Ovary (tissue), 7 donors: ENCODE measurements at regions not wholly inside any gene's neighbourhood (a gene's known extent, or its start where the extent isn't known, plus 50 kb on each side); places are given as distances from the start of the nearest gene placed in this dataset.

Experiments used
- DNase-seq, 5 donors: peaks; one replicate each; pipeline ENCODE4 v3.0.0-alpha.2; 2019 to 2020
- H3K27ac ChIP-seq, 2 donors: fragments of 200-600 bp; one replicate each; pipeline versions ENCODE4 v1.5.1 to v1.8.0; 2019 to 2022
- H3K27me3 ChIP-seq: fragments of 200-600 bp; one replicate; pipeline ENCODE4 v1.8.0; 2022
- H3K36me3 ChIP-seq: fragments of 200-600 bp; sonication (generic); one replicate; pipeline ENCODE4 v1.5.1; 2019
- H3K4me1 ChIP-seq: one replicate; pipeline ENCODE4 v1.8.1; 2013; ENCODE audit warnings: mild to moderate bottlenecking, moderate library complexity; ENCODE audit not compliant: insufficient read depth
- H3K4me3 ChIP-seq: fragments of 200-600 bp; sonication (generic); one replicate; pipeline ENCODE4 v1.5.1; 2017
- H3K9me3 ChIP-seq, 2 donors: fragments of 200-600 bp in 1 of 2; sonication (generic) in 1 of 2; one replicate each; pipeline versions ENCODE4 v1.5.1 to v1.8.1; 2013 to 2019; ENCODE audit warnings: mild to moderate bottlenecking in 1 of 2, moderate library complexity in 1 of 2
- CTCF ChIP-seq, 3 donors: fragments of 450-650 bp in 2 of 3; fragments of 200-600 bp in 1 of 3; IDR thresholded peaks; one replicate each; pipeline versions ENCODE4 v1.5.1 to v1.8.0; 2016 to 2022; ENCODE audit warnings: antibody characterized with exemption in 3 of 3, mild to moderate bottlenecking in 1 of 3
- EP300 ChIP-seq: sonication (generic); formaldehyde crosslinking; IDR thresholded peaks from one replicate; pipeline ENCODE4 v1.6.1; 2017; ENCODE audit warnings: antibody characterized with exemption
- POLR2A ChIP-seq: fragments of 450-650 bp; IDR thresholded peaks from one replicate; pipeline ENCODE4 v1.6.1; 2017; ENCODE audit warnings: antibody characterized with exemption, mild to moderate bottlenecking, moderate library complexity
- WGBS, 3 donors: extraction: QIAGEN DNeasy Blood & Tissue Kit in 1 of 3; methylation state at CpG; one replicate each; pipeline versions ENCODE4 v1.1.5 to v1.1.7; 2013 to 2017; 5-methylcytosine and 5-hydroxymethylcytosine counted together
- intact Hi-C, 4 donors: fragments of 100-400 bp; cut with DNase I; formaldehyde crosslinking; loops; one replicate each; pipeline versions ENCODE4 v1.11.0 to v1.15.1; 2022 to 2023
- donor health status: DM: no; HTN: no; CAD: no; lungs with moderate emphysema.
- donor health status: DM: no; HTN: no; CAD: no.
- donor health status: Bipolar disorder and iron deficiency.
- donor health status: DM: no; HTN: no; CAD: no.
- donor health status: DM: yes; HTN: yes; CAD: no.

GRCh38 chr13:78398743-78399410 lies 204.5 kb downstream of the POU4F1 start:
- Histone ChIP-seq H3K36me3 (no peaks in the 10 kb centered on the region), H3K27me3 (no peaks in the 10 kb centered on the region), H3K4me1 (no peaks in the 10 kb centered on the region), H3K4me3 (no peak overlapping the region), H3K9me3 (no peaks in the 10 kb centered on the region), H3K27ac (no peak overlapping the region)
- no peak for DNase-seq
- 78 to 84% (median 81%) methylated on average over 4 of the region's 4 CpGs for WGBS, 3 donors
- TF ChIP-seq POLR2A = no peak
- intact Hi-C loops = no loop called here

GRCh38 chr13:78393286-78394142 lies 209.8 kb downstream of the POU4F1 start:
- intact Hi-C loops = no loop called here
- H3K9me3 ChIP-seq = no peaks in the 10 kb centered on the region
- WGBS, 3 donors = 44 to 66% (median 52%) methylated on average over 4 of the region's 4 CpGs
- no peak overlapping the region for H3K4me3 ChIP-seq
- no peaks in the 10 kb centered on the region for H3K36me3 ChIP-seq
- H3K27me3 ChIP-seq = no peaks in the 10 kb centered on the region
- no peak overlapping the region for H3K27ac ChIP-seq
- DNase-seq = no peak
- H3K4me1 ChIP-seq = no peaks in the 10 kb centered on the region
- TF ChIP-seq CTCF (IDR thresholded peaks at IDR 0.05) (no peak), EP300 (no peak), POLR2A (no peak)

- no peaks in the 10 kb centered on the region for H3K4me1 ChIP-seq
- no peaks in the 10 kb centered on the region for H3K36me3 ChIP-seq
- DNase-seq = no peak
- H3K4me3 ChIP-seq = no peak overlapping the region
- no peak overlapping the region for H3K27ac ChIP-seq
- 78 to 87% (median 83%) methylated on average over 1 of the region's 1 CpG for WGBS, 3 donors
- no peak for TF ChIP-seq POLR2A
- TF ChIP-seq EP300 = no peak
- no peak for TF ChIP-seq CTCF (IDR thresholded peaks at IDR 0.05)
- intact Hi-C loops = no loop called here
- H3K27me3 ChIP-seq = no peaks in the 10 kb centered on the region
- no peaks in the 10 kb centered on the region for H3K9me3 ChIP-seq
Measured at GRCh38 chr13:78383899-78384298, 219.5 kb downstream of the POU4F1 start.

- no peak overlapping the region for H3K4me3 ChIP-seq
- DNase-seq = no peak
- no peak overlapping the region for H3K27ac ChIP-seq
- H3K4me1 ChIP-seq = no peaks in the 10 kb centered on the region
- intact Hi-C loops = no loop called here
- TF ChIP-seq CTCF (IDR thresholded peaks at IDR 0.05) (no peak), POLR2A (no peak), EP300 (no peak)
- WGBS, 3 donors = 28 to 78% (median 37%) methylated on average over 7 of the region's 7 CpGs
- no peaks in the 10 kb centered on the region for H3K27me3 ChIP-seq
- no peaks in the 10 kb centered on the region for H3K9me3 ChIP-seq
- H3K36me3 ChIP-seq = no peaks in the 10 kb centered on the region
Measured at GRCh38 chr13:78383071-78383484, 220.3 kb downstream of the POU4F1 start.

GRCh38 chr13:78382491-78382890 lies 220.9 kb downstream of the POU4F1 start:
- Histone ChIP-seq H3K27ac (no peak overlapping the region), H3K27me3 (no peaks in the 10 kb centered on the region), H3K4me1 (no peaks in the 10 kb centered on the region), H3K9me3 (no peaks in the 10 kb centered on the region), H3K4me3 (no peak overlapping the region), H3K36me3 (no peaks in the 10 kb centered on the region)
- intact Hi-C loops = no loop called here
- DNase-seq = no peak
- WGBS, 3 donors = 24 to 46% (median 28%) methylated on average over 4 of the region's 4 CpGs
- no peak for TF ChIP-seq POLR2A
- TF ChIP-seq CTCF (IDR thresholded peaks at IDR 0.05) = no peak
- TF ChIP-seq EP300 = no peak
